ENCODE measurements at regions not wholly inside any gene's neighbourhood (a gene's known extent, or its start where the extent isn't known, plus 50 kb on each side); places are given as distances from the start of the nearest gene placed in this dataset.
"Not testable (repeated sequence)": the region's sequence is repeated elsewhere in the genome, so short reads cannot be mapped to it uniquely, and the experiment has no call there.

DNA sequence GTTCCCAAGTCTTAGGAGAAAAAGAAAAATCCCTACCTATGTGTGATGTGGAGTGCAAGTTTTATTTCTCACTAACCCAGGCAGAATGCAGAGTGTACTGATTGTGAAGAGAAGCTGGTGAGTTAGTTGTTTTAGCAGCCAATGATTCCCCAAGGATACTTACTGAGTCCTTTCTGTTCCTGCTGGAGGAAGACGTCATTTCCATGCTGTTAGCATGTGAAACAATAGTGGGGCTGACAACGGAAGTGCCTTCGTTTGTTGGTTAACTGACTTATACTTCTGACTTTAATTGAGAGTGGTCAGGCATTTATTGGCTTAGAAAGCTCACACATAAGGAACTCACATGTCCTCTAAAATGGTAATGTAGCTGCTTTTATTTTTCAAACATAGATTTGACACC is 180.6 kb downstream of the MC4R start:
- H3K4me3 ChIP-seq (ENCODE audit: low read depth in 1 of 2, low read length in 1 of 2): no peak overlapping the region
- no peak overlapping the region for H3K27ac ChIP-seq
- TF ChIP-seq, protein P1, sequence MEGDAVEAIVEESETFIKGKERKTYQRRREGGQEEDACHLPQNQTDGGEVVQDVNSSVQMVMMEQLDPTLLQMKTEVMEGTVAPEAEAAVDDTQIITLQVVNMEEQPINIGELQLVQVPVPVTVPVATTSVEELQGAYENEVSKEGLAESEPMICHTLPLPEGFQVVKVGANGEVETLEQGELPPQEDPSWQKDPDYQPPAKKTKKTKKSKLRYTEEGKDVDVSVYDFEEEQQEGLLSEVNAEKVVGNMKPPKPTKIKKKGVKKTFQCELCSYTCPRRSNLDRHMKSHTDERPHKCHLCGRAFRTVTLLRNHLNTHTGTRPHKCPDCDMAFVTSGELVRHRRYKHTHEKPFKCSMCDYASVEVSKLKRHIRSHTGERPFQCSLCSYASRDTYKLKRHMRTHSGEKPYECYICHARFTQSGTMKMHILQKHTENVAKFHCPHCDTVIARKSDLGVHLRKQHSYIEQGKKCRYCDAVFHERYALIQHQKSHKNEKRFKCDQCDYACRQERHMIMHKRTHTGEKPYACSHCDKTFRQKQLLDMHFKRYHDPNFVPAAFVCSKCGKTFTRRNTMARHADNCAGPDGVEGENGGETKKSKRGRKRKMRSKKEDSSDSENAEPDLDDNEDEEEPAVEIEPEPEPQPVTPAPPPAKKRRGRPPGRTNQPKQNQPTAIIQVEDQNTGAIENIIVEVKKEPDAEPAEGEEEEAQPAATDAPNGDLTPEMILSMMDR (IDR thresholded peaks at IDR 0.05): no peak
- no peaks in the 10 kb centered on the region for H3K4me1 ChIP-seq (ENCODE audit: control insufficient read depth in 1 of 2, insufficient read depth in 1 of 2, low read depth in 1 of 2, low read length in 1 of 2)
- H3K36me3 ChIP-seq: no peaks in the 10 kb centered on the region
- H3K27me3 ChIP-seq: no peaks in the 10 kb centered on the region
- H3K9me3 ChIP-seq: no peaks in the 10 kb centered on the region

DNA sequence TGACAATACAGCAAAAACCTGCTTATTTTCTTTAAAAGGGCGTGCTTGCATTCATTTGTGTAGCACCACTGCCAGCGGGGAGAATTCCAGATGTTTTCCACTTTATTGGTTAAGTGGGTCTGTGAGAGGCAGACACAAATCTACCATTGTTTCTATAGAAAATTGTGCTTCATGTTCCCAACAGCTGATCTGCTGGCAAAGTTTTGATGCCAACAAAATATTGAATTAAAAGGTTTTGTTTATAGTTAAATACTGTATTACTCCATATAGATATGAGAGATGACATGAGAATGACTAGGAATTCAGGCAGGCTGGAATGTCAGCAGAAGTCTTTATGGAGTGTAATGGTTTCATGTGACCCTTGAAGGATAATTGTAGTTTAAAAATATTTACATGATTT is 182.7 kb downstream of the MC4R start:
- TF ChIP-seq, protein P1 (IDR thresholded peaks at IDR 0.05): no peak
- Histone ChIP-seq H3K4me3 (ENCODE audit: low read depth in 1 of 2, low read length in 1 of 2) (no peak overlapping the region), H3K27me3 (no peaks in the 10 kb centered on the region), H3K4me1 (ENCODE audit: control insufficient read depth in 1 of 2, insufficient read depth in 1 of 2, low read depth in 1 of 2, low read length in 1 of 2) (no peaks in the 10 kb centered on the region), H3K9me3 (no peaks in the 10 kb centered on the region), H3K36me3 (no peaks in the 10 kb centered on the region), H3K27ac (no peak overlapping the region)

DNA sequence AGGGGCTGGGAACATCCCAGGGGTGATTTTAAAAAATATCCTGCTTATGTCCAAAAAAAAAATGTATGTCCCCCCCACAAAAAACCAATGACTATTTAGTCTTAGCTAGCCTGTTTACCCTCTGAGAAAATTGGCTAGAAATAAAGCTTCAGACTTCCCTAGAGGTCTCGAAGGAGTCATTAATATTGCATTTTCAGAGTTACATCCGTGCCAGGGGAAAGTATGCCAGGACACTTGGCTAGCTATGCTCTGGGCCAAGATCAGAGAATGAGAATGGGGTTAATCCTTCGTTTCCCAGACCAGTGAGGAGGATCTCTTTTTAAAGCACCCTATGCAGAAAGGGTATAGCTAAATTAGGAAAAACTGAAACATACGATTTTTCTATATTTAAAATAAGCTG is 183.6 kb downstream of the MC4R start:
- Histone ChIP-seq H3K36me3 (no peaks in the 10 kb centered on the region), H3K27me3 (no peaks in the 10 kb centered on the region), H3K9me3 (no peaks in the 10 kb centered on the region), H3K27ac (no peak overlapping the region), H3K4me1 (ENCODE audit: control insufficient read depth in 1 of 2, insufficient read depth in 1 of 2, low read depth in 1 of 2, low read length in 1 of 2) (no peaks in the 10 kb centered on the region), H3K4me3 (ENCODE audit: low read depth in 1 of 2, low read length in 1 of 2) (no peak overlapping the region)
- TF ChIP-seq, protein P1 (IDR thresholded peaks at IDR 0.05): no peak

DNA sequence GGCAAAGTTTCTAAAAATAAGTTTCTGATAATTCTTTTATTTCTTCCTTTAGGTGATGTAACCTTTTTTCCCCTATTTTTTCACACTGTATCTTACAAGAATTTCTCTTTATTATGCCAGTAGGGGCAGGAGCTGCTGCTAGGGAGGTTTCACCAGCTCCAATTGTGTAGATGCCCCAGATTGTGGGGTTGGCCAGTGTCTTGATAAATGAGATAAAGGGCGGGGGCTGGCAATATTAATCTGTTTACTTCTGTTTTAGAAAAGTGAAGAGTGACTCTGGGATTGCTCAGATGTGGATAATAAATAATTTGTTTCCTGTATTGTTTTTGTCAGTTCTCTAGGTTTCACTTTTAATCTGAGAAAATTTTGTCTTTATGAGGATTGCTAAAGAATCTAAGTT is 190.4 kb downstream of the MC4R start:
- H3K4me1 ChIP-seq (ENCODE audit: control insufficient read depth in 1 of 2, insufficient read depth in 1 of 2, low read depth in 1 of 2, low read length in 1 of 2): no peaks in the 10 kb centered on the region

DNA sequence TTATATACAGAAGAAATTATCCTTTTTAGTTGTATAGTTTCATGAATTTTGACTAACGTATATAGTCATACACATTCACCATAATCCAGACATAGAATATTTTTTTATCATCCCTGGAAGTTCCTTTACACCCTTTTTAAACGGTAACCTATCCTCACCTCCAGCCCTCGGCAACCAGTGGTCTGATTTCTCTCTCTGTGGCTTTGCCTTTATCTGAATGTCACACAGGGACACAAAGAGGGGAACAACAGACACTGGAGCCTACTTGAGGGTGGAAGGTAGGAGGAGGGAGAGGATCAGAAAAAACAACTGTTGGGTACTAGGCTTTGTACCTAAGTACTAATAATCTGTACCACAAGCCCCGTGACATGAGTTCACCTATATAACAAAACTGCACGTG is 191.9 kb downstream of the MC4R start:
- Histone ChIP-seq H3K27me3 (no peaks in the 10 kb centered on the region), H3K4me3 (ENCODE audit: low read depth in 1 of 2, low read length in 1 of 2) (no peak overlapping the region), H3K27ac (no peak overlapping the region), H3K9me3 (no peaks in the 10 kb centered on the region), H3K36me3 (no peaks in the 10 kb centered on the region), H3K4me1 (ENCODE audit: control insufficient read depth in 1 of 2, insufficient read depth in 1 of 2, low read depth in 1 of 2, low read length in 1 of 2) (no peaks in the 10 kb centered on the region)
- TF ChIP-seq, protein P1 (IDR thresholded peaks at IDR 0.05): no peak

More for the DNA sequence above, 190.4 kb downstream of the MC4R start:
- Histone ChIP-seq H3K36me3 (no peaks in the 10 kb centered on the region), H3K9me3 (no peaks in the 10 kb centered on the region), H3K27ac (no peak overlapping the region), H3K27me3 (no peaks in the 10 kb centered on the region), H3K4me3 (ENCODE audit: low read depth in 1 of 2, low read length in 1 of 2) (no peak overlapping the region)
- TF ChIP-seq, protein P1 (IDR thresholded peaks at IDR 0.05): no peak

DNA sequence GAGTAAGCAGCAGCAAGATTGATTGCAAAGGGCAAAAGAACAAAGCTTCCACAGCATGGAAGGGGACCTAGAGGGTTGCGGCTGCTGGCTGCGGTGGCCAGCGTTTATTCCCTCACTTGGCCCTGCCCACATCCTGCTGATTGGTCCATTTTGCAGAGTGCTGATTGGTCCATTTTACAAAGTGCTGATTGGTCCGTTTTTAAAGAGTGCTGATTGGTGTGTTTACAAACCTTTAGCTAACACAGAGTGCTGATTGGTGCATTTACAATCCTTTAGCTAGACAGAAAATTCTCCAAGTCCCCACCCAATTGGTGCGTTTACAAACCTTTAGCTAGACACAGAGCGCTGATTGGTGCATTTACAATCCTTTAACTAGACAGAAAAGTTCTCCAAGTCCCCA is 194.4 kb downstream of the MC4R start:
- not testable (repeated sequence) for H3K4me1 ChIP-seq (ENCODE audit: control insufficient read depth in 1 of 2, insufficient read depth in 1 of 2, low read depth in 1 of 2, low read length in 1 of 2); H3K4me3 ChIP-seq (ENCODE audit: low read depth in 1 of 2, low read length in 1 of 2); H3K27me3 ChIP-seq; H3K27ac ChIP-seq; H3K9me3 ChIP-seq; H3K36me3 ChIP-seq

Data from neutrophil (primary cell).